GM19043 (cell line): ENCODE measurements at regions not wholly inside any gene's neighbourhood (a gene's known extent, or its start where the extent isn't known, plus 50 kb on each side); places are given as distances from the start of the nearest gene placed in this dataset.
"Not testable (repeated sequence)": the region's sequence is repeated elsewhere in the genome, so short reads cannot be mapped to it uniquely, and the experiment has no call there.

Experiments
- ATAC-seq: cut with Tn5 transposase; IDR thresholded peaks from one replicate; pipeline ENCODE4 v1.9.1; 2021; ENCODE audit warnings: low read depth; ENCODE audit not compliant: unreplicated experiment

GRCh38 chr9:38342532-38342931, 50.0 kb upstream of the ALDH1B1 start:
- ATAC-seq: no peak

- no peak for ATAC-seq
Measured at GRCh38 chr9:38342096-38342495, 50.4 kb upstream of the ALDH1B1 start.

- ATAC-seq: no peak
Measured at GRCh38 chr9:38339496-38339895, 53.0 kb upstream of the ALDH1B1 start.

- ATAC-seq: no peak
Measured at GRCh38 chr9:38339087-38339486, 53.4 kb upstream of the ALDH1B1 start.

- ATAC-seq: no peak
Measured at GRCh38 chr9:38338342-38339018, 54.0 kb upstream of the ALDH1B1 start.

GRCh38 chr9:38337706-38338264, 54.7 kb upstream of the ALDH1B1 start:
- ATAC-seq: no peak

- ATAC-seq: no peak
Measured at GRCh38 chr9:38337181-38337580, 55.3 kb upstream of the ALDH1B1 start.

GRCh38 chr9:38336341-38336740, 56.2 kb upstream of the ALDH1B1 start:
- ATAC-seq: no peak

GRCh38 chr9:38335686-38336085, 56.8 kb upstream of the ALDH1B1 start:
- ATAC-seq: no peak

- no peak for ATAC-seq
Measured at GRCh38 chr9:38334234-38334633, 58.3 kb upstream of the ALDH1B1 start.

GRCh38 chr9:38333047-38333446, 59.5 kb upstream of the ALDH1B1 start:
- ATAC-seq: no peak

- ATAC-seq: no peak
Measured at GRCh38 chr9:38332625-38333024, 59.9 kb upstream of the ALDH1B1 start.

GRCh38 chr9:38331141-38331540, 61.4 kb upstream of the ALDH1B1 start:
- no peak for ATAC-seq

GRCh38 chr9:38329968-38330367, 62.5 kb upstream of the ALDH1B1 start:
- no peak for ATAC-seq

GRCh38 chr9:38328765-38329164, 63.7 kb upstream of the ALDH1B1 start:
- ATAC-seq: no peak

- ATAC-seq: no peak
Measured at GRCh38 chr9:38326122-38326521, 66.4 kb upstream of the ALDH1B1 start.

GRCh38 chr9:38324213-38324612, 68.3 kb upstream of the ALDH1B1 start:
- ATAC-seq: not testable (repeated sequence)

GRCh38 chr9:38322937-38323336, 69.6 kb upstream of the ALDH1B1 start:
- ATAC-seq: no peak

GRCh38 chr9:38319496-38320173, 72.9 kb upstream of the ALDH1B1 start:
- no peak for ATAC-seq

- peak; percentile 94 for ATAC-seq
Measured at GRCh38 chr9:38318759-38319495, 73.6 kb upstream of the ALDH1B1 start.

GRCh38 chr9:38316166-38316780, 76.2 kb upstream of the ALDH1B1 start:
- no peak for ATAC-seq
